ENCODE measurements at regions not wholly inside any gene's neighbourhood (a gene's known extent, or its start where the extent isn't known, plus 50 kb on each side); places are given as distances from the start of the nearest gene placed in this dataset.
"Not testable (repeated sequence)": the region's sequence is repeated elsewhere in the genome, so short reads cannot be mapped to it uniquely, and the experiment has no call there.

DNA sequence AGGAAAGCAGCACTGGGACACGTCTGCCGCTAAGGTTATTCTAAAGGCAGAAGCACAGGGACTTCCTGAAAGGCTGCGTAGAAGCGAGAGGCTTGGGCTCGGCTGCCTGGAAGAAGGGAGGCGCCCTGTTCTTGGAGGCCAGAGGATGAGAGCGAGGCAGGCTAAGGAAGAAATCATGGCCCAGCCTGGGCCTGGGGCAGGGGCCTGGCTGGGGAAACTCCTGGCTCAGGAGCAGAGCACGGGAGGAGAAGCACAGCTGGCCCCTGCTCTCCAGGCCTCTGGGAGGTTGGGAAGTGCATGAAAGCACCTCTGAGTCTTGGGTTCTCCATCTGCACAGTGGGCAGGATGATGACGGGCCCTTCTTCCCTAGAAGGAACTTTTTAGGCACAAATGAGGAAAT is 66.0 kb upstream of the SFSWAP start:
- BruUV-seq (replicated peaks); H2BK15ac ChIP-seq (ENCODE audit: low read depth, low read length): not testable (repeated sequence)

DNA sequence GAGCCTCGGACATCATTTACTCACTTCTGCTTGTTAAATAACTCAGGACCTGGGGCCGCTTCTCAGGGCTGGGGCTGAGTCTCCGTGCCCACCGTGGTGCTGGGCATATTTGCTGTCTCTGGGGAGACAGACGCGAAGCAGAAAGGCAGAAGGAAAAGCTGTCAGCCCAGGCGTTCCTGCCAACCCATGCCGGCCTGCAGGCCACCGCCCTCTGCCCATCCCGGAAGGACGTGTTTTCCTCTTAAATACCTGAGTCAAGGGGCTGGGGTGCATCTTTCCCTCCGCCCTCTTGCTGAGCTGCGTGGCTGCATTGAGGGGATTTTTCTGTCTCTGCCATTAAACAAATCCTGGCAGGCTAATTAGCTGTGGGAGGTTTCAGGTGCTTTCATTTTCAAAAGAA is 65.3 kb upstream of the SFSWAP start:
- intact Hi-C loops (cut with micrococcal nuclease); POLR2A ChIA-PET (ENCODE audit: unreplicated experiment); H2AFZ ChIP-seq (replicated peaks; ENCODE audit: low read length, poor library complexity); in situ Hi-C loops (cut with MboI; ENCODE audit: low sequenced_read_pairs); H3K9me1 ChIP-seq (ENCODE audit: insufficient read depth, low read length); H3K23ac ChIP-seq (ENCODE audit: low read depth, low read length); H3K79me1 ChIP-seq (ENCODE audit: low read depth in 1 of 2, low read length in 2 of 2); H3K4me2 ChIP-seq (ENCODE audit: low read depth, low read length); H3K4me1 ChIP-seq (ENCODE audit: control insufficient read depth, insufficient read depth, low read length); H3K4ac ChIP-seq (ENCODE audit: low read depth, low read length); H4K8ac ChIP-seq (ENCODE audit: low read depth in 2 of 2, low read length in 2 of 2); H2AK5ac ChIP-seq (ENCODE audit: low read depth, low read length); H2AK9ac ChIP-seq (replicated peaks; ENCODE audit: low read depth, low read length, poor library complexity); ATAC-seq (ENCODE audit: low read depth); BruUV-seq (replicated peaks); H4K91ac ChIP-seq (ENCODE audit: insufficient read depth, low read depth, low read length); dilution Hi-C loops (cut with HindIII; ENCODE audit: low sequenced_read_pairs, unreplicated experiment); H2BK5ac ChIP-seq (ENCODE audit: low read depth, low read length, poor library complexity, severe bottlenecking); H3K56ac ChIP-seq (ENCODE audit: extremely low read depth, insufficient read depth, low read length); H3K27ac ChIP-seq (ENCODE audit: insufficient read depth, low read length); H2BK120ac ChIP-seq (ENCODE audit: low read depth, low read length); H3K14ac ChIP-seq (replicated peaks; ENCODE audit: low read depth, low read length); H3K4me3 ChIP-seq (ENCODE audit: insufficient read depth, low read depth, low read length); DNase-seq; H3K27me3 ChIP-seq (ENCODE audit: control insufficient read depth, insufficient read depth, low read length); H3K9me3 ChIP-seq (ENCODE audit: control insufficient read depth, insufficient read depth, low read length); H4K20me1 ChIP-seq (ENCODE audit: insufficient read depth, low read length); H2BK20ac ChIP-seq (ENCODE audit: low read depth, low read length); H3K36me3 ChIP-seq (ENCODE audit: control insufficient read depth, insufficient read depth, low read length); CTCF ChIA-PET; H3K9ac ChIP-seq (ENCODE audit: low read depth, low read length); H3K18ac ChIP-seq (ENCODE audit: low read depth, low read length); H4K5ac ChIP-seq (ENCODE audit: low read depth, low read length); H2BK15ac ChIP-seq (ENCODE audit: low read depth, low read length): not testable (repeated sequence)
- no CpG with 5 or more reads among the region's 13 CpGs for WGBS, 2 experiments (ENCODE audit: extremely low coverage in 2 of 2, insufficient read length in 1 of 2)

More for the DNA sequence above, 66.0 kb upstream of the SFSWAP start:
- H4K20me1 ChIP-seq (ENCODE audit: insufficient read depth, low read length); CTCF ChIA-PET; ATAC-seq (ENCODE audit: low read depth); dilution Hi-C loops (cut with HindIII; ENCODE audit: low sequenced_read_pairs, unreplicated experiment); H4K5ac ChIP-seq (ENCODE audit: low read depth, low read length); H2BK120ac ChIP-seq (ENCODE audit: low read depth, low read length); H3K23ac ChIP-seq (ENCODE audit: low read depth, low read length); H2AFZ ChIP-seq (replicated peaks; ENCODE audit: low read length, poor library complexity); H2BK5ac ChIP-seq (ENCODE audit: low read depth, low read length, poor library complexity, severe bottlenecking); H2AK9ac ChIP-seq (replicated peaks; ENCODE audit: low read depth, low read length, poor library complexity); H3K79me1 ChIP-seq (ENCODE audit: low read depth in 1 of 2, low read length in 2 of 2); H4K91ac ChIP-seq (ENCODE audit: insufficient read depth, low read depth, low read length); DNase-seq; H3K27me3 ChIP-seq (ENCODE audit: control insufficient read depth, insufficient read depth, low read length); H3K4ac ChIP-seq (ENCODE audit: low read depth, low read length); H3K9me1 ChIP-seq (ENCODE audit: insufficient read depth, low read length); H3K9me3 ChIP-seq (ENCODE audit: control insufficient read depth, insufficient read depth, low read length); POLR2A ChIA-PET (ENCODE audit: unreplicated experiment); H3K4me3 ChIP-seq (ENCODE audit: insufficient read depth, low read depth, low read length); H3K14ac ChIP-seq (replicated peaks; ENCODE audit: low read depth, low read length); H2AK5ac ChIP-seq (ENCODE audit: low read depth, low read length); H3K4me1 ChIP-seq (ENCODE audit: control insufficient read depth, insufficient read depth, low read length); H3K9ac ChIP-seq (ENCODE audit: low read depth, low read length); H3K27ac ChIP-seq (ENCODE audit: insufficient read depth, low read length); intact Hi-C loops (cut with micrococcal nuclease); H3K56ac ChIP-seq (ENCODE audit: extremely low read depth, insufficient read depth, low read length); H3K18ac ChIP-seq (ENCODE audit: low read depth, low read length); H3K4me2 ChIP-seq (ENCODE audit: low read depth, low read length); H3K36me3 ChIP-seq (ENCODE audit: control insufficient read depth, insufficient read depth, low read length); H4K8ac ChIP-seq (ENCODE audit: low read depth in 2 of 2, low read length in 2 of 2); H2BK20ac ChIP-seq (ENCODE audit: low read depth, low read length): not testable (repeated sequence)
- in situ Hi-C loops (cut with MboI; ENCODE audit: low sequenced_read_pairs), result loop anchor here (5.0 kb wide), 1 partner anchor 333 kb away; no protein-coding TSS in a partner anchor
- WGBS, 2 experiments (ENCODE audit: extremely low coverage in 2 of 2, insufficient read length in 1 of 2), result 59% methylated on average over 2 of the region's 9 CpGs; no CpG with 5 or more reads in 1 of the 2 experiments

Data from IMR-90 (cell line).